HEK293T (cell line): ENCODE measurements at regions not wholly inside any gene's neighbourhood (a gene's known extent, or its start where the extent isn't known, plus 50 kb on each side); places are given as distances from the start of the nearest gene placed in this dataset.

Source experiments
- ARNT ChIP-seq: fragments of 450-650 bp; IDR thresholded peaks from 2 replicates; pipeline ENCODE4 v1.6.1; 2017; ENCODE audit warnings: mild to moderate bottlenecking
- BHLHE40 ChIP-seq: fragments of 450-650 bp; IDR thresholded peaks from 2 replicates; pipeline ENCODE4 v1.6.1; 2016; ENCODE audit warnings: mild to moderate bottlenecking, moderate library complexity, borderline replicate concordance
- FOXA1 ChIP-seq: fragments of 450-650 bp; IDR thresholded peaks from 2 replicates; pipeline ENCODE4 v1.6.1; 2016; ENCODE audit warnings: mild to moderate bottlenecking
- FOXM1 ChIP-seq: fragments of 450-650 bp; IDR thresholded peaks from 2 replicates; pipeline ENCODE4 v1.6.1; 2017; ENCODE audit warnings: mild to moderate bottlenecking, borderline replicate concordance
- HDGF ChIP-seq: fragments of 450-650 bp; IDR thresholded peaks from 2 replicates; pipeline ENCODE4 v1.6.1; 2017; ENCODE audit warnings: antibody characterized with exemption, borderline replicate concordance
- L3MBTL2 ChIP-seq: fragments of 450-650 bp; conservative IDR thresholded peaks from 2 replicates; pipeline ENCODE4 v1.6.1; 2016; ENCODE audit warnings: mild to moderate bottlenecking
- LEF1 ChIP-seq: fragments of 450-650 bp; IDR thresholded peaks from 2 replicates; pipeline ENCODE4 v1.6.1; 2017; ENCODE audit warnings: mild to moderate bottlenecking, borderline replicate concordance
- PKNOX1 ChIP-seq: fragments of 450-650 bp; IDR thresholded peaks from 2 replicates; pipeline ENCODE4 v1.6.1; 2016
- SP1 ChIP-seq: fragments of 450-650 bp; IDR thresholded peaks from 2 replicates; pipeline ENCODE4 v1.6.1; 2017
- SUZ12 ChIP-seq: fragments of 450-650 bp; IDR thresholded peaks from 2 replicates; pipeline ENCODE4 v1.6.1; 2016; ENCODE audit warnings: mild to moderate bottlenecking
- TARDBP ChIP-seq: fragments of 450-650 bp; IDR thresholded peaks from 2 replicates; pipeline ENCODE4 v1.6.1; 2016
- ZNF384 ChIP-seq: fragments of 450-650 bp; IDR thresholded peaks from 2 replicates; pipeline ENCODE4 v1.6.1; 2016

- TF ChIP-seq SUZ12 (no peak), BHLHE40 (no peak), TARDBP (no peak), FOXA1 (no peak), LEF1 (no peak), L3MBTL2 (no peak), ARNT (no peak), SP1 (no peak), PKNOX1 (no peak), FOXM1 (no peak), ZNF384 (no peak), HDGF (no peak)
Observed at GRCh38 chr4:13112030-13112429, 372.1 kb downstream of the RAB28 start.
